Umbilical cord (tissue), 1 donor: ENCODE measurements at regions not wholly inside any gene's neighbourhood (a gene's known extent, or its start where the extent isn't known, plus 50 kb on each side); places are given as distances from the start of the nearest gene placed in this dataset.
"Not testable (repeated sequence)": the region's sequence is repeated elsewhere in the genome, so short reads cannot be mapped to it uniquely, and the experiment has no call there.

Experiments
- DNase-seq: peaks from one replicate; pipeline ENCODE4 v3.0.0-alpha.2; 2015; ENCODE audit warnings: low spot score

- not testable (repeated sequence) for DNase-seq
Measured at GRCh38 chr15:30760633-30761032, 134.7 kb downstream of the ARHGAP11B start.

- DNase-seq: not testable (repeated sequence)
Measured at GRCh38 chr15:30761365-30761764, 135.4 kb downstream of the ARHGAP11B start.

GRCh38 chr15:30769390-30770124 is 134.2 kb upstream of the FAN1 start:
- DNase-seq: not testable (repeated sequence)

- DNase-seq: no peak
Measured at GRCh38 chr15:30770759-30771158, 133.0 kb upstream of the FAN1 start.

- DNase-seq: no peak
Measured at GRCh38 chr15:30783019-30783418, 120.7 kb upstream of the FAN1 start.

GRCh38 chr15:30788595-30788994 is 115.1 kb upstream of the FAN1 start:
- no peak for DNase-seq

GRCh38 chr15:30791239-30792175 is 112.2 kb upstream of the FAN1 start:
- no peak for DNase-seq

- not testable (repeated sequence) for DNase-seq
Measured at GRCh38 chr15:30792843-30793242, 110.9 kb upstream of the FAN1 start.

- DNase-seq: no peak
Measured at GRCh38 chr15:30794388-30794787, 109.3 kb upstream of the FAN1 start.

- DNase-seq: not testable (repeated sequence)
Measured at GRCh38 chr15:30799565-30799964, 104.2 kb upstream of the FAN1 start.

- DNase-seq: not testable (repeated sequence)
Measured at GRCh38 chr15:30801140-30801895, 102.4 kb upstream of the FAN1 start.

- DNase-seq: not testable (repeated sequence)
Measured at GRCh38 chr15:30802001-30802400, 101.7 kb upstream of the FAN1 start.

GRCh38 chr15:30803703-30804102 is 100.0 kb upstream of the FAN1 start:
- DNase-seq: not testable (repeated sequence)

- no peak for DNase-seq
Measured at GRCh38 chr15:30816430-30816829, 87.3 kb upstream of the FAN1 start.

- DNase-seq: not testable (repeated sequence)
Measured at GRCh38 chr15:30823068-30823813, 80.5 kb upstream of the FAN1 start.

- DNase-seq: no peak
Measured at GRCh38 chr15:30824518-30825195, 79.1 kb upstream of the FAN1 start.

- peak; percentile 7 for DNase-seq
Measured at GRCh38 chr15:30827625-30828303, 76.0 kb upstream of the FAN1 start.

- peak; percentile 5 for DNase-seq
Measured at GRCh38 chr15:30828304-30828639, 75.4 kb upstream of the FAN1 start.

- no peak for DNase-seq
Measured at GRCh38 chr15:30830961-30831360, 72.8 kb upstream of the FAN1 start.

GRCh38 chr15:30833379-30833778 is 70.3 kb upstream of the FAN1 start:
- DNase-seq: peak; percentile 31
